ENCODE measurements at regions not wholly inside any gene's neighbourhood (a gene's known extent, or its start where the extent isn't known, plus 50 kb on each side); places are given as distances from the start of the nearest gene placed in this dataset.

- TF ChIP-seq, protein P1, sequence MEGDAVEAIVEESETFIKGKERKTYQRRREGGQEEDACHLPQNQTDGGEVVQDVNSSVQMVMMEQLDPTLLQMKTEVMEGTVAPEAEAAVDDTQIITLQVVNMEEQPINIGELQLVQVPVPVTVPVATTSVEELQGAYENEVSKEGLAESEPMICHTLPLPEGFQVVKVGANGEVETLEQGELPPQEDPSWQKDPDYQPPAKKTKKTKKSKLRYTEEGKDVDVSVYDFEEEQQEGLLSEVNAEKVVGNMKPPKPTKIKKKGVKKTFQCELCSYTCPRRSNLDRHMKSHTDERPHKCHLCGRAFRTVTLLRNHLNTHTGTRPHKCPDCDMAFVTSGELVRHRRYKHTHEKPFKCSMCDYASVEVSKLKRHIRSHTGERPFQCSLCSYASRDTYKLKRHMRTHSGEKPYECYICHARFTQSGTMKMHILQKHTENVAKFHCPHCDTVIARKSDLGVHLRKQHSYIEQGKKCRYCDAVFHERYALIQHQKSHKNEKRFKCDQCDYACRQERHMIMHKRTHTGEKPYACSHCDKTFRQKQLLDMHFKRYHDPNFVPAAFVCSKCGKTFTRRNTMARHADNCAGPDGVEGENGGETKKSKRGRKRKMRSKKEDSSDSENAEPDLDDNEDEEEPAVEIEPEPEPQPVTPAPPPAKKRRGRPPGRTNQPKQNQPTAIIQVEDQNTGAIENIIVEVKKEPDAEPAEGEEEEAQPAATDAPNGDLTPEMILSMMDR (conservative IDR thresholded peaks at IDR 0.05; ENCODE audit: low read depth, low read length) = no peak
- TF ChIP-seq EZH2 (IDR thresholded peaks at IDR 0.05; ENCODE audit: borderline replicate concordance, low read depth, low read length, poor library complexity, severe bottlenecking) = no peak
- ChIA-PET POLR2A (ENCODE audit: low non-redundant PET) (no interaction called here), CTCF (no interaction called here)
- BruUV-seq (replicated peaks) = no TSS peak
- intact Hi-C loops (cut with micrococcal nuclease; ENCODE audit: unreplicated experiment) = no loop called here
- H3K27ac ChIP-seq (ENCODE audit: low read depth, low read length, poor library complexity, severe bottlenecking) = no peak overlapping the region
- no peaks in the 10 kb centered on the region for H3K4me1 ChIP-seq (ENCODE audit: insufficient read depth, low read length, poor library complexity, severe bottlenecking)
- no peaks in the 10 kb centered on the region for H3K36me3 ChIP-seq (ENCODE audit: insufficient read depth, low read length, poor library complexity, severe bottlenecking)
- no peak for DNase-seq (ENCODE audit: low spot score)
- H3K27me3 ChIP-seq (replicated peaks; ENCODE audit: insufficient read depth, low read depth, low read length, poor library complexity) = peaks cover 17% of the 10 kb centered on the region
- H3K9me3 ChIP-seq (ENCODE audit: low read depth, low read length, poor library complexity, severe bottlenecking) = no peaks in the 10 kb centered on the region
- no peak overlapping the region for H3K4me3 ChIP-seq (ENCODE audit: low read depth, low read length, poor library complexity, severe bottlenecking)
These were observed 123.1 kb downstream of the CRPPA start for GRCh38 chr7:16298221-16298620.

DNA sequence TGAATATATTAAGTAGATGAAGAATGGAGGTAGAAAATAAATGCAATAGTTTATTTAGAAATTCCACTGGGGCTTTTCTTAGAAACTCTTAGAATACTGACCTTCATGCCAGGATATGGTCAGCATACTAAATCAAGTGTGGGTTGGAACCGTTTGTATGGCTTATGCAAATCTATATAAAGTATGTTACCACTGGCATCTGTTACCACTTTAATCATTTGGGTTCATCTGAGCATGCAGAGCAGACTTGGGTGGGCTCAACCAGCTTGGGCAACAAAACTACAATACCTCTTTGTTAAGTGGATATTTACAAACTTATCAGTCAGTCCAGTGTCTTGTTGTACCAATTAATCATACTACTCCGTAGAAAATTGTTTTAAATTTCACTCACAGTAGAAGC is 125.8 kb downstream of the CRPPA start:
- Histone ChIP-seq H3K27me3 (replicated peaks; ENCODE audit: insufficient read depth, low read depth, low read length, poor library complexity) (peaks cover 21% of the 10 kb centered on the region), H3K4me1 (ENCODE audit: insufficient read depth, low read length, poor library complexity, severe bottlenecking) (no peaks in the 10 kb centered on the region), H3K36me3 (ENCODE audit: insufficient read depth, low read length, poor library complexity, severe bottlenecking) (no peaks in the 10 kb centered on the region), H3K4me3 (ENCODE audit: low read depth, low read length, poor library complexity, severe bottlenecking) (no peak overlapping the region), H3K9me3 (ENCODE audit: low read depth, low read length, poor library complexity, severe bottlenecking) (no peaks in the 10 kb centered on the region), H3K27ac (ENCODE audit: low read depth, low read length, poor library complexity, severe bottlenecking) (no peak overlapping the region)
- no peak for DNase-seq (ENCODE audit: low spot score)
- TF ChIP-seq, protein P1 (conservative IDR thresholded peaks at IDR 0.05; ENCODE audit: low read depth, low read length) = no peak
- TF ChIP-seq EZH2 (IDR thresholded peaks at IDR 0.05; ENCODE audit: borderline replicate concordance, low read depth, low read length, poor library complexity, severe bottlenecking) = no peak
- ChIA-PET POLR2A (ENCODE audit: low non-redundant PET) (no interaction called here), CTCF (no interaction called here)
- intact Hi-C loops (cut with micrococcal nuclease; ENCODE audit: unreplicated experiment) = no loop called here
- no TSS peak for BruUV-seq (replicated peaks)

DNA sequence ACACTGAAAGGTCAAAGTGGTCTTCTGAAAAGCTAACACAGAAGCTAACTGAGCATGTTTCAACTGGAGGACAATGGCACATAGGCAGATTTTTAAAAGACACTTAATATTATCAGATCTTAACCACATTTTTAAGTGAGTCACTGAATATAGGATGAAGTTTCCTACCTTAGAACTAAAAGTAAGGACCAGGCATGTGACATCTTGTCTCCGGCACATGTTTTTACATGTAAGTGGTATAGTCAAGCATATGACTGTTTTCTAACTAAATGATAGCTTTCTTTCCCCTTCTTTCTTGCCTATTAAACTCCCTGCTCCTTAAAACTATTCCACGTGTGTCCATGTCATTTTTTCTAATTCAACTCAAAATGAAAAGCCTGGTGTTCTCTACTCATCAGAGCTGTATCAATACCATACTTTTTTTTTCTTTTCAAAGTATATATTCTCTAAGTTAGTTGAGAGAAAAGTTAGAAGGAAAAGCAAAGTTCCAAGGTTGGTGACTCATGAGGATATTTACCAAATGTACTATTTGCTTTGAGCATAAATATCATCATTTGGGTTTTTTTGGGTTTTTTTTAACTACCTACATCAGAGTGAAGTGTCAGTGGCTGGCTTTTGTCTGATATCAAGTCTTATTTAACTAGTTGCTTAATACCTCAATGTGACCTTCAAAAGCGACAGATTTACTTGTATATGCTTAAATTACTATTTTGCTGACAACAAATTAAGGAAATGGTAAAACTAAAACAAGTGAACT is 127.5 kb downstream of the CRPPA start:
- intact Hi-C loops (cut with micrococcal nuclease; ENCODE audit: unreplicated experiment) = no loop called here
- DNase-seq (ENCODE audit: low spot score) = no peak
- BruUV-seq (replicated peaks) = no TSS peak
- H3K4me1 ChIP-seq (ENCODE audit: insufficient read depth, low read length, poor library complexity, severe bottlenecking) = no peaks in the 10 kb centered on the region
- CTCF ChIA-PET = no interaction called here
- TF ChIP-seq EZH2 (IDR thresholded peaks at IDR 0.05; ENCODE audit: borderline replicate concordance, low read depth, low read length, poor library complexity, severe bottlenecking) = no peak
- TF ChIP-seq, protein P1 (conservative IDR thresholded peaks at IDR 0.05; ENCODE audit: low read depth, low read length) = no peak
- H3K36me3 ChIP-seq (ENCODE audit: insufficient read depth, low read length, poor library complexity, severe bottlenecking) = no peaks in the 10 kb centered on the region
- H3K27me3 ChIP-seq (replicated peaks; ENCODE audit: insufficient read depth, low read depth, low read length, poor library complexity) = peaks cover 26% of the 10 kb centered on the region
- H3K9me3 ChIP-seq (ENCODE audit: low read depth, low read length, poor library complexity, severe bottlenecking) = no peaks in the 10 kb centered on the region
- no peak overlapping the region for H3K4me3 ChIP-seq (ENCODE audit: low read depth, low read length, poor library complexity, severe bottlenecking)
- POLR2A ChIA-PET (ENCODE audit: low non-redundant PET) = no interaction called here
- H3K27ac ChIP-seq (ENCODE audit: low read depth, low read length, poor library complexity, severe bottlenecking) = no peak overlapping the region

Data from A673 (cell line).